ENCODE measurements at regions not wholly inside any gene's neighbourhood (a gene's known extent, or its start where the extent isn't known, plus 50 kb on each side); places are given as distances from the start of the nearest gene placed in this dataset.

DNA sequence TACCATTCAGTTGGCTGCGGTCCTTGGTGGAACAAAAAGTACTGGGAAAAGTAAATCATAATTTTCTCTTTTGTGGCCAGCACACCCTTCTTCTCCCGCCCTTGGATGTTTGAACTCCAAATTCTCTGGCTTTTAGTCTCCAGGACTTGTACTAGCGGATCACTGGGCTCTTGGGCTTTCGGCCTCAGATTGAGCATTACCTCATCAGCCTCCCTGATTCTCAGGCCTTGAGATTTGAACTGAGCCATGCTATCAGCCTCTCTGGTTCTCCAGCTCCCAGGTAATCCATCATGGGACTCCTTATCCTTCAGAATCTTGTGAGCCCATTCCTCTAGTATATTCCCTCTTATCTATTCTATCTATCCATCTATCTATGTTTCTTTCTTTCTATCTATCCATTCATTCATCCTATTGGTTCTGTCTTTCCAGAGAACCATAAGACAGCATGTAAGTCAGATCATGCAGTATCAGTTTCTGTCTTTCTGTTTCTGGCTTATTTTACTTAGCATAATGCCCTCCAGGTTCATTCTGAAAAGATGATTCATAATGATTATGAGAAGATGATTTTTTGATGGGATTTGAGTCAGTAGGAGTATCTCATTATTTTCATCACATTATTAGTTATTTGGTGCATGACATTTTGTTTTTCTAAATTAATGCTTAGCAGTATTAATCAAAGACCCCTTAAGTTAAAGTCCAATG lies 814.9 kb downstream of the LRFN5 start:
- TF ChIP-seq, protein P1, sequence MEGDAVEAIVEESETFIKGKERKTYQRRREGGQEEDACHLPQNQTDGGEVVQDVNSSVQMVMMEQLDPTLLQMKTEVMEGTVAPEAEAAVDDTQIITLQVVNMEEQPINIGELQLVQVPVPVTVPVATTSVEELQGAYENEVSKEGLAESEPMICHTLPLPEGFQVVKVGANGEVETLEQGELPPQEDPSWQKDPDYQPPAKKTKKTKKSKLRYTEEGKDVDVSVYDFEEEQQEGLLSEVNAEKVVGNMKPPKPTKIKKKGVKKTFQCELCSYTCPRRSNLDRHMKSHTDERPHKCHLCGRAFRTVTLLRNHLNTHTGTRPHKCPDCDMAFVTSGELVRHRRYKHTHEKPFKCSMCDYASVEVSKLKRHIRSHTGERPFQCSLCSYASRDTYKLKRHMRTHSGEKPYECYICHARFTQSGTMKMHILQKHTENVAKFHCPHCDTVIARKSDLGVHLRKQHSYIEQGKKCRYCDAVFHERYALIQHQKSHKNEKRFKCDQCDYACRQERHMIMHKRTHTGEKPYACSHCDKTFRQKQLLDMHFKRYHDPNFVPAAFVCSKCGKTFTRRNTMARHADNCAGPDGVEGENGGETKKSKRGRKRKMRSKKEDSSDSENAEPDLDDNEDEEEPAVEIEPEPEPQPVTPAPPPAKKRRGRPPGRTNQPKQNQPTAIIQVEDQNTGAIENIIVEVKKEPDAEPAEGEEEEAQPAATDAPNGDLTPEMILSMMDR (conservative IDR thresholded peaks at IDR 0.05) = no peak
- TF ChIP-seq ZFX (IDR thresholded peaks at IDR 0.05) = no peak
